Liver (tissue), 8 donors: ENCODE measurements at regions not wholly inside any gene's neighbourhood (a gene's known extent, or its start where the extent isn't known, plus 50 kb on each side); places are given as distances from the start of the nearest gene placed in this dataset.

Source experiments
- DNase-seq: peaks from one replicate; pipeline ENCODE4 v3.0.0-alpha.2; 2017; ENCODE audit warnings: low spot score
- H3K27ac ChIP-seq, 2 donors: one replicate each; pipeline ENCODE4 v1.7.0; 2013; ENCODE audit warnings: inconsistent platforms in 2 of 2, low read length in 2 of 2, control low read depth in 1 of 2, low read depth in 1 of 2, mild to moderate bottlenecking in 1 of 2
- H3K27me3 ChIP-seq, 4 donors: one replicate each; pipeline versions ENCODE4 v1.6.1 to v1.7.0; 2013; ENCODE audit warnings: low read length in 3 of 4, inconsistent platforms in 1 of 4, mild to moderate bottlenecking in 1 of 4, moderate library complexity in 1 of 4; ENCODE audit not compliant: control insufficient read depth in 4 of 4, insufficient read depth in 4 of 4
- H3K36me3 ChIP-seq, 4 donors: one replicate each; pipeline versions ENCODE4 v1.6.1 to v1.7.0; 2013; ENCODE audit warnings: low read length in 3 of 4, mild to moderate bottlenecking in 3 of 4, low read depth in 1 of 4, moderate library complexity in 1 of 4; ENCODE audit not compliant: control insufficient read depth in 4 of 4, insufficient read depth in 3 of 4
- H3K4me1 ChIP-seq, 4 donors: one replicate each; pipeline versions ENCODE4 v1.6.1 to v1.7.0; 2013; ENCODE audit warnings: low read length in 3 of 4, mild to moderate bottlenecking in 3 of 4, moderate library complexity in 1 of 4; ENCODE audit not compliant: control insufficient read depth in 4 of 4, insufficient read depth in 4 of 4
- H3K4me3 ChIP-seq, 3 donors: one replicate each; pipeline versions ENCODE4 v1.6.1 to v1.7.0; 2013; ENCODE audit warnings: low read length in 3 of 3, control low read depth in 1 of 3, low read depth in 1 of 3, mild to moderate bottlenecking in 1 of 3
- H3K9ac ChIP-seq, 2 donors: one replicate each; pipeline ENCODE4 v1.7.0; 2013; ENCODE audit warnings: low read length in 2 of 2, mild to moderate bottlenecking in 2 of 2, moderate library complexity in 2 of 2, control low read depth in 1 of 2, low read depth in 1 of 2
- H3K9me3 ChIP-seq, 4 donors: one replicate each; pipeline versions ENCODE4 v1.6.1 to v1.7.0; 2013; ENCODE audit warnings: low read length in 3 of 4; ENCODE audit not compliant: control insufficient read depth in 4 of 4
- EGR1 ChIP-seq, 2 donors: IDR thresholded peaks; 2 replicates each; pipeline ENCODE4 v1.6.1; 2016 to 2018; ENCODE audit warnings: antibody characterized with exemption in 2 of 2, low read depth in 2 of 2
- FOXA1 ChIP-seq: IDR thresholded peaks from 2 replicates; pipeline ENCODE4 v1.6.1; 2016; ENCODE audit warnings: antibody characterized with exemption
- FOXA2 ChIP-seq: IDR thresholded peaks from 2 replicates; pipeline ENCODE4 v1.6.1; 2016; ENCODE audit warnings: antibody characterized with exemption
- GABPA ChIP-seq, 2 donors: IDR thresholded peaks in 1 of 2; conservative IDR thresholded peaks in 1 of 2; 2 replicates each; pipeline ENCODE4 v1.6.1; 2016; ENCODE audit warnings: antibody characterized with exemption in 2 of 2, mild to moderate bottlenecking in 1 of 2, moderate library complexity in 1 of 2
- HNF4A ChIP-seq, 2 donors: conservative IDR thresholded peaks; 2 replicates each; pipeline ENCODE4 v1.6.1; 2016; ENCODE audit warnings: antibody characterized with exemption in 2 of 2, mild to moderate bottlenecking in 2 of 2
- HNF4G ChIP-seq: IDR thresholded peaks from 2 replicates; pipeline ENCODE4 v1.6.1; 2016; ENCODE audit warnings: antibody characterized with exemption
- JUND ChIP-seq, 2 donors: IDR thresholded peaks; 2 replicates each; pipeline ENCODE4 v1.6.1; 2016; ENCODE audit warnings: antibody characterized with exemption in 2 of 2
- NR2F2 ChIP-seq: IDR thresholded peaks from 2 replicates; pipeline ENCODE4 v1.6.1; 2016; ENCODE audit warnings: antibody characterized with exemption
- RAD21 ChIP-seq, 2 donors: IDR thresholded peaks; 2 replicates each; pipeline ENCODE4 v1.6.1; 2016; ENCODE audit warnings: antibody characterized with exemption in 2 of 2, mild to moderate bottlenecking in 2 of 2
- RXRA ChIP-seq, 2 donors: IDR thresholded peaks; 2 replicates each; pipeline ENCODE4 v1.6.1; 2017 to 2018; ENCODE audit warnings: antibody characterized with exemption in 2 of 2, mild to moderate bottlenecking in 1 of 2
- SP1 ChIP-seq: IDR thresholded peaks from 2 replicates; pipeline ENCODE4 v1.6.1; 2018; ENCODE audit warnings: antibody characterized with exemption, mild to moderate bottlenecking
- TAF1 ChIP-seq: conservative IDR thresholded peaks from 2 replicates; pipeline ENCODE4 v1.6.1; 2016; ENCODE audit warnings: antibody characterized with exemption, mild to moderate bottlenecking
- YY1 ChIP-seq: IDR thresholded peaks from 2 replicates; pipeline ENCODE4 v1.6.1; 2016; ENCODE audit warnings: antibody characterized with exemption, mild to moderate bottlenecking
- WGBS: extraction: QIAGEN DNeasy Blood & Tissue Kit; methylation state at CpG from one replicate; pipeline ENCODE4 v1.1.7; 2013; 5-methylcytosine and 5-hydroxymethylcytosine counted together
- TF ChIP-seq, protein P1 (sequence below): IDR thresholded peaks from 2 replicates; pipeline ENCODE4 v1.6.1; 2016; ENCODE audit warnings: antibody characterized with exemption
- TF ChIP-seq, protein P2 (sequence below): fragments of 150-350 bp; IDR thresholded peaks from 2 replicates; pipeline ENCODE4 v1.5.1; 2017; ENCODE audit warnings: improper control_type of control experiment, low read depth, low read length; ENCODE audit not compliant: missing input control
- TF ChIP-seq, protein P3 (sequence below): IDR thresholded peaks from 2 replicates; pipeline ENCODE4 v1.6.1; 2016; ENCODE audit warnings: antibody characterized with exemption
- TF ChIP-seq, protein P4 (sequence below): IDR thresholded peaks from 2 replicates; pipeline ENCODE4 v1.6.1; 2016; ENCODE audit warnings: antibody characterized with exemption, mild to moderate bottlenecking
- donor health status: healthy.
- donor health status: healthy.
- donor health status: healthy.
- donor health status: healthy.
- donor health status: healthy.

DNA sequence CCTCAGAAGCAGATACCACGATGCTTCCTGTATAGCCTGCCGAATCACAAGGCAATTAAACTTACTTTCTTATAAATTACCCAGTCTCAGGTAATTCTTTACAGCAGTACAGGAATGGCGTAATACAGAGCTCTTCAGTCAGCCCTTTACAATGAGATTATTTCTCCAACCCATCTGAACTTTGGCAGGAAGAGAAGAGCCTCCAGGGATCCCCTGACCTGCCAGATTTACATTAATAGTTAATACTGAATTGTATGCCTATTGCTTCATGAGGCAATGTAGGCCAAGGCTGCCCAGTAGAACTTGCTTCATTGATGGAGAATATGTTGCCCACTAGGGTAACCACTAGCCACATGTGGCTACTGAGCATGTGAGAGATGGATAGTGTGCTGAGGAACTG, 608.7 kb downstream of the SH2D4B start:
- no peaks in the 10 kb centered on the region for H3K4me1 ChIP-seq
- no peaks in the 10 kb centered on the region for H3K36me3 ChIP-seq
- 81% methylated on average over 3 of the region's 3 CpGs for whole genome bisulfite sequencing
- H3K27me3 ChIP-seq: no peaks in the 10 kb centered on the region
- no peaks in the 10 kb centered on the region for H3K9me3 ChIP-seq
- no peak for DNase-seq
- no peak overlapping the region for H3K4me3 ChIP-seq
- no peak for TF ChIP-seq NR2F2
- no peak for TF ChIP-seq TAF1
- no peak for TF ChIP-seq FOXA1
- no peak for TF ChIP-seq RAD21 (IDR thresholded peaks at IDR 0.05)
- no peak for TF ChIP-seq FOXA2
- TF ChIP-seq, protein P1, sequence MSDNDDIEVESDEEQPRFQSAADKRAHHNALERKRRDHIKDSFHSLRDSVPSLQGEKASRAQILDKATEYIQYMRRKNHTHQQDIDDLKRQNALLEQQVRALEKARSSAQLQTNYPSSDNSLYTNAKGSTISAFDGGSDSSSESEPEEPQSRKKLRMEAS: no peak
- TF ChIP-seq GABPA (IDR thresholded peaks at IDR 0.05 in 1 of 2, conservative IDR thresholded peaks at IDR 0.05 in 1 of 2): no peak
- no peak for TF ChIP-seq HNF4A (conservative IDR thresholded peaks at IDR 0.05)
- TF ChIP-seq, protein P2, sequence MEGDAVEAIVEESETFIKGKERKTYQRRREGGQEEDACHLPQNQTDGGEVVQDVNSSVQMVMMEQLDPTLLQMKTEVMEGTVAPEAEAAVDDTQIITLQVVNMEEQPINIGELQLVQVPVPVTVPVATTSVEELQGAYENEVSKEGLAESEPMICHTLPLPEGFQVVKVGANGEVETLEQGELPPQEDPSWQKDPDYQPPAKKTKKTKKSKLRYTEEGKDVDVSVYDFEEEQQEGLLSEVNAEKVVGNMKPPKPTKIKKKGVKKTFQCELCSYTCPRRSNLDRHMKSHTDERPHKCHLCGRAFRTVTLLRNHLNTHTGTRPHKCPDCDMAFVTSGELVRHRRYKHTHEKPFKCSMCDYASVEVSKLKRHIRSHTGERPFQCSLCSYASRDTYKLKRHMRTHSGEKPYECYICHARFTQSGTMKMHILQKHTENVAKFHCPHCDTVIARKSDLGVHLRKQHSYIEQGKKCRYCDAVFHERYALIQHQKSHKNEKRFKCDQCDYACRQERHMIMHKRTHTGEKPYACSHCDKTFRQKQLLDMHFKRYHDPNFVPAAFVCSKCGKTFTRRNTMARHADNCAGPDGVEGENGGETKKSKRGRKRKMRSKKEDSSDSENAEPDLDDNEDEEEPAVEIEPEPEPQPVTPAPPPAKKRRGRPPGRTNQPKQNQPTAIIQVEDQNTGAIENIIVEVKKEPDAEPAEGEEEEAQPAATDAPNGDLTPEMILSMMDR: no peak
- TF ChIP-seq, protein P3, sequence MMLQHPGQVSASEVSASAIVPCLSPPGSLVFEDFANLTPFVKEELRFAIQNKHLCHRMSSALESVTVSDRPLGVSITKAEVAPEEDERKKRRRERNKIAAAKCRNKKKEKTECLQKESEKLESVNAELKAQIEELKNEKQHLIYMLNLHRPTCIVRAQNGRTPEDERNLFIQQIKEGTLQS: no peak
- no peak for TF ChIP-seq YY1
- TF ChIP-seq SP1: no peak
- TF ChIP-seq RXRA (IDR thresholded peaks at IDR 0.05): no peak
- TF ChIP-seq EGR1 (IDR thresholded peaks at IDR 0.05; ENCODE audit: low read depth in 2 of 2): no peak
- TF ChIP-seq JUND (IDR thresholded peaks at IDR 0.05): no peak
- no peak overlapping the region for H3K9ac ChIP-seq
- H3K27ac ChIP-seq: no peak overlapping the region

DNA sequence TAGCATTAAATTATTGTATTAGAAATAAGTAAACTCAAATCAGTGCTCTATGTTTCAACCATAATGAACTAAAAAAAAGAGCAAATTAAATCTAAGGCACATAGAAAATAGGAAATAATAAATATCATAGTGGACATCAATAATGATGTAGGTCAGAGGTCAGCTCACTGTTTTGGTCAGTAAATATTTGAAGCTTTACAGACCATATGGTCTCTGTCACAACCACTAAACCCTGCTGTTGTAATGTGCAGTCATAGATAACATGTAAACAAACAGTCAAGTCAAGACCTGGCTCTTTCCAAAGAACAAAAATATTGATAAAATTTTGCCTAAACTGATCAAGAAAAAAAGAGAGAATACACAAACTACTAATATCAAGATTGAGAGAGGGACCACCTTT, 615.0 kb downstream of the SH2D4B start:
- Histone ChIP-seq H3K9ac (no peak overlapping the region), H3K4me1 (no peaks in the 10 kb centered on the region), H3K27me3 (no peaks in the 10 kb centered on the region), H3K4me3 (no peak overlapping the region), H3K9me3 (no peaks in the 10 kb centered on the region), H3K36me3 (no peaks in the 10 kb centered on the region), H3K27ac (no peak overlapping the region)
- TF ChIP-seq, protein P1: no peak
- TF ChIP-seq HNF4A (conservative IDR thresholded peaks at IDR 0.05) (no peak), EGR1 (IDR thresholded peaks at IDR 0.05; ENCODE audit: low read depth in 2 of 2) (no peak), FOXA2 (no peak), RXRA (IDR thresholded peaks at IDR 0.05) (no peak)
- no peak for DNase-seq

DNA sequence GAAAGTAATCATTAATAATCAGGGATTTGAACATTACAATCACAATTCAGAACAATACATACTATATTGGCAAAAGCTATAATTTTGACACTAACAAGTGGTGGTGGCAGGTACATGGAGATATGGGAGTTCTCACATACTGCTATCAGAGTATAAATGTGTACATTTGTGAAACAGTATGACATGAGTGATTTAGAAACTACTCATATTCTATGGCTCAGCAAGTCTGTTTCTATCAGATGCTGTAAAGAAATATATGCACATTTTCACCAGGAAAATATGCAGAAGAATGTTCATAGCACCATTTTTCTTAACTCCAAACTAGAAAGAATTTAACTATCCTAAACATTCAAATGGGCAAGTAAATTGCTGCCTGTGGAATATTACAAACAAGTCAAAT, 620.0 kb downstream of the SH2D4B start:
- no peaks in the 10 kb centered on the region for H3K4me1 ChIP-seq
- H3K9ac ChIP-seq: no peak overlapping the region
- H3K27me3 ChIP-seq: no peaks in the 10 kb centered on the region
- H3K9me3 ChIP-seq: no peaks in the 10 kb centered on the region
- no peak overlapping the region for H3K4me3 ChIP-seq
- no peak overlapping the region for H3K27ac ChIP-seq
- no peaks in the 10 kb centered on the region for H3K36me3 ChIP-seq
- no peak for DNase-seq
- TF ChIP-seq, protein P2: no peak
- TF ChIP-seq FOXA1 (no peak), SP1 (no peak), RXRA (IDR thresholded peaks at IDR 0.05) (no peak), RAD21 (IDR thresholded peaks at IDR 0.05) (no peak), EGR1 (IDR thresholded peaks at IDR 0.05; ENCODE audit: low read depth in 2 of 2) (no peak), JUND (IDR thresholded peaks at IDR 0.05) (no peak), NR2F2 (no peak), TAF1 (no peak), HNF4A (conservative IDR thresholded peaks at IDR 0.05) (no peak), YY1 (no peak), FOXA2 (no peak), GABPA (IDR thresholded peaks at IDR 0.05 in 1 of 2, conservative IDR thresholded peaks at IDR 0.05 in 1 of 2) (no peak), HNF4G (no peak)
- TF ChIP-seq, protein P3: no peak
- TF ChIP-seq, protein P1: no peak
- TF ChIP-seq, protein P4, sequence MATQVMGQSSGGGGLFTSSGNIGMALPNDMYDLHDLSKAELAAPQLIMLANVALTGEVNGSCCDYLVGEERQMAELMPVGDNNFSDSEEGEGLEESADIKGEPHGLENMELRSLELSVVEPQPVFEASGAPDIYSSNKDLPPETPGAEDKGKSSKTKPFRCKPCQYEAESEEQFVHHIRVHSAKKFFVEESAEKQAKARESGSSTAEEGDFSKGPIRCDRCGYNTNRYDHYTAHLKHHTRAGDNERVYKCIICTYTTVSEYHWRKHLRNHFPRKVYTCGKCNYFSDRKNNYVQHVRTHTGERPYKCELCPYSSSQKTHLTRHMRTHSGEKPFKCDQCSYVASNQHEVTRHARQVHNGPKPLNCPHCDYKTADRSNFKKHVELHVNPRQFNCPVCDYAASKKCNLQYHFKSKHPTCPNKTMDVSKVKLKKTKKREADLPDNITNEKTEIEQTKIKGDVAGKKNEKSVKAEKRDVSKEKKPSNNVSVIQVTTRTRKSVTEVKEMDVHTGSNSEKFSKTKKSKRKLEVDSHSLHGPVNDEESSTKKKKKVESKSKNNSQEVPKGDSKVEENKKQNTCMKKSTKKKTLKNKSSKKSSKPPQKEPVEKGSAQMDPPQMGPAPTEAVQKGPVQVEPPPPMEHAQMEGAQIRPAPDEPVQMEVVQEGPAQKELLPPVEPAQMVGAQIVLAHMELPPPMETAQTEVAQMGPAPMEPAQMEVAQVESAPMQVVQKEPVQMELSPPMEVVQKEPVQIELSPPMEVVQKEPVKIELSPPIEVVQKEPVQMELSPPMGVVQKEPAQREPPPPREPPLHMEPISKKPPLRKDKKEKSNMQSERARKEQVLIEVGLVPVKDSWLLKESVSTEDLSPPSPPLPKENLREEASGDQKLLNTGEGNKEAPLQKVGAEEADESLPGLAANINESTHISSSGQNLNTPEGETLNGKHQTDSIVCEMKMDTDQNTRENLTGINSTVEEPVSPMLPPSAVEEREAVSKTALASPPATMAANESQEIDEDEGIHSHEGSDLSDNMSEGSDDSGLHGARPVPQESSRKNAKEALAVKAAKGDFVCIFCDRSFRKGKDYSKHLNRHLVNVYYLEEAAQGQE: no peak
